Naive thymus-derived CD4-positive, alpha-beta T cell (primary cell): ENCODE measurements at regions not wholly inside any gene's neighbourhood (a gene's known extent, or its start where the extent isn't known, plus 50 kb on each side); places are given as distances from the start of the nearest gene placed in this dataset.
A peak's percentile ranks its signal among the peaks of the same experiment; 100 is the strongest.

ENCODE experiments used
- ATAC-seq: fragments of 150-1000 bp; cut with Tn5 transposase; 2 replicates; pipeline ENCODE4 v1.10.0; 2021; ENCODE audit warnings: mild to moderate bottlenecking, moderate library complexity
- CTCF ChIA-PET: fragments of 350-600 bp; sonication (Branson Sonifier 250); formaldehyde crosslinking; loops from one replicate; lab custom pipeline; 2021; ENCODE audit warnings: antibody characterized with exemption; lab: Charles Lee
- POLR2A ChIA-PET: fragments of 350-600 bp; sonication (Branson Sonifier 250); formaldehyde crosslinking; loops from one replicate; lab custom pipeline; 2021; ENCODE audit warnings: antibody characterized with exemption, inconsistent platforms; lab: Charles Lee
- DNase-seq, 9 donors: peaks; one replicate each; pipeline versions ENCODE4 v3.0.0 to v3.0.0-alpha.2; 2020 to 2022; ENCODE audit warnings: mixed read lengths in 1 of 9
- H3K27ac ChIP-seq: one replicate; pipeline ENCODE4 v1.7.0; 2013; ENCODE audit warnings: mild to moderate bottlenecking, low read depth, low read length, moderate library complexity
- H3K27me3 ChIP-seq, 2 donors: one replicate each; pipeline ENCODE4 v1.7.0; 2013; ENCODE audit warnings: low read length in 2 of 2, mild to moderate bottlenecking in 2 of 2, moderate library complexity in 2 of 2; ENCODE audit not compliant: control insufficient read depth in 2 of 2, insufficient read depth in 2 of 2
- H3K36me3 ChIP-seq, 3 experiments: 1 replicate in 2 of 3; 2 replicates in 1 of 3; pipeline ENCODE4 v1.7.0; 2013; ENCODE audit warnings: low read length in 3 of 3, mild to moderate bottlenecking in 3 of 3, moderate library complexity in 1 of 3; ENCODE audit not compliant: insufficient read depth in 3 of 3, control insufficient read depth in 2 of 3
- H3K4me1 ChIP-seq, 2 donors: one replicate each; pipeline ENCODE4 v1.7.0; 2013; ENCODE audit warnings: low read length in 2 of 2, mild to moderate bottlenecking in 2 of 2, moderate library complexity in 1 of 2; ENCODE audit not compliant: control insufficient read depth in 2 of 2, insufficient read depth in 2 of 2
- H3K4me3 ChIP-seq: 2 replicates; pipeline ENCODE4 v1.7.0; 2013; ENCODE audit warnings: mild to moderate bottlenecking, low read length
- H3K9me3 ChIP-seq, 3 experiments: 1 replicate in 2 of 3; 2 replicates in 1 of 3; pipeline ENCODE4 v1.7.0; 2013; ENCODE audit warnings: low read length in 3 of 3; ENCODE audit not compliant: control insufficient read depth in 2 of 3
- H3K27ac Mint-ChIP-seq, 9 donors: one replicate each; pipeline ENCODE4 v1.8.0; 2020 to 2022; ENCODE audit warnings: mixed read lengths in 9 of 9, mild to moderate bottlenecking in 8 of 9, moderate library complexity in 5 of 9, inconsistent platforms in 2 of 9
- H3K27me3 Mint-ChIP-seq, 5 donors: one replicate each; pipeline ENCODE4 v1.8.0; 2021 to 2022; ENCODE audit warnings: mixed read lengths in 5 of 5, mild to moderate bottlenecking in 1 of 5
- H3K36me3 Mint-ChIP-seq, 5 donors: one replicate each; pipeline ENCODE4 v1.8.0; 2020 to 2022; ENCODE audit warnings: mixed read lengths in 5 of 5, mild to moderate bottlenecking in 3 of 5, inconsistent platforms in 1 of 5
- H3K4me1 Mint-ChIP-seq, 7 donors: one replicate each; pipeline ENCODE4 v1.8.0; 2020 to 2022; ENCODE audit warnings: mixed read lengths in 7 of 7, mild to moderate bottlenecking in 3 of 7, inconsistent platforms in 1 of 7
- H3K4me3 Mint-ChIP-seq, 10 donors: one replicate each; pipeline ENCODE4 v1.8.0; 2020 to 2022; ENCODE audit warnings: mild to moderate bottlenecking in 10 of 10, mixed read lengths in 10 of 10, moderate library complexity in 6 of 10, inconsistent platforms in 2 of 10
- H3K9me3 Mint-ChIP-seq, 11 donors: one replicate each; pipeline ENCODE4 v1.8.0; 2020 to 2022; ENCODE audit warnings: mixed read lengths in 11 of 11, mild to moderate bottlenecking in 4 of 11, inconsistent platforms in 1 of 11, moderate library complexity in 1 of 11
- intact Hi-C, 2 donors: fragments of 100-400 bp; cut with micrococcal nuclease; formaldehyde crosslinking; loops; one replicate each; pipeline ENCODE4 v1.15.1; 2023

GRCh38 chr6:21958428-21958827, 338.4 kb downstream of the PRL start:
- H3K36me3 ChIP-seq = no peaks in the 10 kb centered on the region
- POLR2A ChIA-PET = no interaction called here
- H3K27ac ChIP-seq = no peak overlapping the region
- no peak overlapping the region for H3K4me3 ChIP-seq
- intact Hi-C loops = no loop called here
- peaks cover 0 to 5% (median 0%) of the 10 kb centered on the region in 11 donors for H3K9me3 Mint-ChIP-seq
- no peak overlapping the region for H3K27ac Mint-ChIP-seq
- no peaks in the 10 kb centered on the region for H3K4me1 ChIP-seq
- H3K4me1 Mint-ChIP-seq = peaks cover 0 to 9% (median 3%) of the 10 kb centered on the region in 7 donors
- H3K9me3 ChIP-seq = no peaks in the 10 kb centered on the region
- CTCF ChIA-PET = no interaction called here
- H3K27me3 Mint-ChIP-seq = peaks cover 0 to 6% (median 0%) of the 10 kb centered on the region in 5 donors
- H3K36me3 Mint-ChIP-seq = no peaks in the 10 kb centered on the region
- no peak overlapping the region for H3K4me3 Mint-ChIP-seq
- ATAC-seq (no peak), DNase-seq (no peak)
- no peaks in the 10 kb centered on the region for H3K27me3 ChIP-seq

- H3K27ac Mint-ChIP-seq = no peak overlapping the region
- Histone ChIP-seq H3K4me1 (no peaks in the 10 kb centered on the region), H3K27ac (no peak overlapping the region), H3K27me3 (no peaks in the 10 kb centered on the region), H3K36me3 (no peaks in the 10 kb centered on the region), H3K9me3 (no peaks in the 10 kb centered on the region), H3K4me3 (no peak overlapping the region)
- no peaks in the 10 kb centered on the region for H3K36me3 Mint-ChIP-seq
- DNase-seq (no peak), ATAC-seq (no peak)
- H3K9me3 Mint-ChIP-seq = peaks cover 0 to 5% (median 0%) of the 10 kb centered on the region in 11 donors
- H3K4me3 Mint-ChIP-seq = no peak overlapping the region
- intact Hi-C loops = no loop called here
- H3K27me3 Mint-ChIP-seq = peaks cover 0 to 10% (median 0%) of the 10 kb centered on the region in 5 donors
- POLR2A ChIA-PET = no interaction called here
- peaks cover 4 to 25% (median 7%) of the 10 kb centered on the region in 7 donors for H3K4me1 Mint-ChIP-seq
- CTCF ChIA-PET = no interaction called here
Measured at GRCh38 chr6:21961226-21961625, 335.6 kb downstream of the PRL start.

DNA sequence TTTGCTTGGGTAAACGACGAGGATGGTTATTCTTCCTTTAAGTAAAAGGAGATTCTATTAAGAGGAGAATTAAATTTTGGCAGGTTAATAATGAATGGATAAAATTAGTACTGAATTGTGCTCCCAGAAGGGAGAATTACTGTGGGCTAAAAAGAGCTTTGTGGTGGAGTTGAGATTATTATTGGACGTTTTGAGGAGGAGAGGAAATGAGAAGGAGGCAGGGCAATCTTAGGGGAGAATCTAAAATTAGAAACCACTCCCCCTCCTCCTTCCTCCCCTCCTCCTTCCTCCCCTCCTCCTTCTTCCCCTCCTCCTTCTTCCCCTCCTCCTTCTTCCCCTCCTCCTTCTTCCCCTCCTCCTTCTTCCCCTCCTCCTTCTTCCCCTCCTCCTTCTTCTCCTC, 331.8 kb downstream of the PRL start:
- Mint-ChIP-seq H3K9me3 (peaks cover 0 to 3% (median 0%) of the 10 kb centered on the region in 11 donors), H3K4me1 (peaks cover 4 to 37% (median 7%) of the 10 kb centered on the region in 7 donors), H3K27ac (peak overlapping the region in 1 of 9 donors; percentile 29), H3K27me3 (peaks cover 0 to 4% (median 3%) of the 10 kb centered on the region in 5 donors), H3K4me3 (peak overlapping the region in 2 of 10 donors; percentile 2 to 31), H3K36me3 (no peaks in the 10 kb centered on the region)
- ChIA-PET POLR2A (no interaction called here), CTCF (no interaction called here)
- Histone ChIP-seq H3K27ac (no peak overlapping the region), H3K9me3 (no peaks in the 10 kb centered on the region), H3K4me1 (no peaks in the 10 kb centered on the region), H3K27me3 (no peaks in the 10 kb centered on the region), H3K36me3 (no peaks in the 10 kb centered on the region), H3K4me3 (no peak overlapping the region)
- intact Hi-C loops = no loop called here
- DNase-seq (no peak), ATAC-seq (no peak)

DNA sequence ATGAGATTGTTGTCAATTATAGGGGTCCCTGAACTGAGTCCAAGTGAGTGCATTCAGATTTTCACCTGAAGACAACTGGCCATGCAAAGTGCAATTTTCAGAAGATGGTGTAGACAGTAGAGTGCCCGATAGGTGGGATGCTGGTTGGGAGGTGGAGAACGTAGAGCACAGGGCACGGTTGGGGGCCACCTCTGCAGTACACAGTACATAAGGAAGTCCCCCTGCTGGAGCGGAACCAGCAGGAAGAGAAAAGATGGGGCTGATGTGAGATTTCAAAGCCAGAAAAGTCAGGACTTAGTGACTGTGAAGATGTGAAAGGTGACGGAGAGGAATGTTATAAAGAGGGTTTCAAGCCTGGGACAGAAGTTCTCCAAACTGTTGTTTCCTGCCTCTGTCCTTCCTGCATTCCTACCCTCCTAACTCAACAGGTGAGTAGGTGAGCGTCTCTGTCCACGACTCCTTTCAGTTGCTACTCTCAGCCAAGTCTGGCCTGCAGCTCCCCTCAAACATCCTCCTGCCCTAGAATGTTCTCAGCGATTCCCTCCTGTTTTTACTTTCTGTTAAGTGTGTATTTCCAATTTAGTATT, 330.8 kb downstream of the PRL start:
- Histone ChIP-seq H3K36me3 (no peaks in the 10 kb centered on the region), H3K9me3 (no peaks in the 10 kb centered on the region), H3K4me3 (no peak overlapping the region), H3K27me3 (no peaks in the 10 kb centered on the region), H3K4me1 (no peaks in the 10 kb centered on the region), H3K27ac (no peak overlapping the region)
- Mint-ChIP-seq H3K36me3 (no peaks in the 10 kb centered on the region), H3K27ac (peak overlapping the region in 4 of 9 donors; percentile 19 to 90 (median 40)), H3K4me1 (peaks cover 4 to 37% (median 7%) of the 10 kb centered on the region in 7 donors), H3K27me3 (peaks cover 0 to 4% (median 3%) of the 10 kb centered on the region in 5 donors), H3K9me3 (peaks cover 0 to 3% (median 0%) of the 10 kb centered on the region in 11 donors), H3K4me3 (peak overlapping the region in 1 of 10 donors; percentile 20)
- DNase-seq (no peak), ATAC-seq (no peak)
- intact Hi-C loops = no loop called here
- POLR2A ChIA-PET = no interaction called here
- CTCF ChIA-PET = no interaction called here

GRCh38 chr6:21967056-21967974, 329.5 kb downstream of the PRL start:
- intact Hi-C loops = no loop called here
- Mint-ChIP-seq H3K27ac (no peak overlapping the region), H3K4me3 (no peak overlapping the region), H3K36me3 (no peaks in the 10 kb centered on the region), H3K9me3 (peaks cover 0 to 3% (median 0%) of the 10 kb centered on the region in 11 donors), H3K27me3 (peaks cover 0 to 4% (median 3%) of the 10 kb centered on the region in 5 donors), H3K4me1 (peaks cover 4 to 37% (median 7%) of the 10 kb centered on the region in 7 donors)
- ATAC-seq (no peak), DNase-seq (no peak)
- Histone ChIP-seq H3K27me3 (no peaks in the 10 kb centered on the region), H3K27ac (no peak overlapping the region), H3K4me3 (no peak overlapping the region), H3K36me3 (no peaks in the 10 kb centered on the region), H3K4me1 (no peaks in the 10 kb centered on the region), H3K9me3 (no peaks in the 10 kb centered on the region)
- POLR2A ChIA-PET = no interaction called here
- CTCF ChIA-PET = no interaction called here

GRCh38 chr6:21968411-21968810, 328.4 kb downstream of the PRL start:
- ChIA-PET POLR2A (no interaction called here), CTCF (interaction anchor here (0.6 kb wide), 1 partner anchor 33 kb away, joined by 3 read pairs; no protein-coding TSS in a partner anchor)
- Mint-ChIP-seq H3K36me3 (no peaks in the 10 kb centered on the region), H3K4me3 (peak overlapping the region in 1 of 10 donors; percentile 27), H3K9me3 (peaks cover 0 to 3% (median 0%) of the 10 kb centered on the region in 11 donors), H3K27ac (peak overlapping the region in 1 of 9 donors; percentile 2), H3K27me3 (peaks cover 0 to 4% (median 3%) of the 10 kb centered on the region in 5 donors), H3K4me1 (peaks cover 4 to 36% (median 7%) of the 10 kb centered on the region in 7 donors)
- Histone ChIP-seq H3K9me3 (no peaks in the 10 kb centered on the region), H3K27ac (no peak overlapping the region), H3K4me3 (no peak overlapping the region), H3K4me1 (no peaks in the 10 kb centered on the region), H3K27me3 (no peaks in the 10 kb centered on the region), H3K36me3 (no peaks in the 10 kb centered on the region)
- ATAC-seq (no peak), DNase-seq (no peak)
- intact Hi-C loops = no loop called here
